ENCODE measurements at regions not wholly inside any gene's neighbourhood (a gene's known extent, or its start where the extent isn't known, plus 50 kb on each side); places are given as distances from the start of the nearest gene placed in this dataset.

- Mint-ChIP-seq H3K36me3 (no peaks in the 10 kb centered on the region), H3K4me3 (no peak overlapping the region), H3K27ac (no peak overlapping the region), H3K27me3 (peaks cover 0 to 5% (median 0%) of the 10 kb centered on the region in 5 donors), H3K4me1 (no peaks in the 10 kb centered on the region), H3K9me3 (peaks cover 0 to 2% (median 0%) of the 10 kb centered on the region in 9 donors)
- DNase-seq, result no peak
- no peak for ATAC-seq
- POLR2A ChIA-PET, result no interaction called here
These were observed 220.7 kb upstream of the RSPO3 start for GRCh38 chr6:126897758-126898157.

- Mint-ChIP-seq H3K4me3 (no peak overlapping the region), H3K36me3 (no peaks in the 10 kb centered on the region), H3K4me1 (no peaks in the 10 kb centered on the region), H3K9me3 (no peaks in the 10 kb centered on the region), H3K27me3 (no peaks in the 10 kb centered on the region), H3K27ac (no peak overlapping the region)
- no peak for DNase-seq
- POLR2A ChIA-PET, result no interaction called here
- ATAC-seq, result no peak
These were observed 214.3 kb upstream of the RSPO3 start for GRCh38 chr6:126904176-126904575.

- no peak for ATAC-seq
These were observed 212.6 kb upstream of the RSPO3 start for GRCh38 chr6:126905917-126906316.

GRCh38 chr6:126907312-126907711 is 211.2 kb upstream of the RSPO3 start:
- ATAC-seq, result no peak
- POLR2A ChIA-PET, result no interaction called here
- no peak overlapping the region for H3K4me3 Mint-ChIP-seq
- H3K27ac Mint-ChIP-seq, result no peak overlapping the region
- H3K4me1 Mint-ChIP-seq, result no peaks in the 10 kb centered on the region
- DNase-seq, result no peak
- peaks cover 0 to 2% (median 0%) of the 10 kb centered on the region in 9 donors for H3K9me3 Mint-ChIP-seq
- H3K36me3 Mint-ChIP-seq, result no peaks in the 10 kb centered on the region
- no peaks in the 10 kb centered on the region for H3K27me3 Mint-ChIP-seq

More at GRCh38 chr6:126905917-126906316, 212.6 kb upstream of the RSPO3 start:
- Mint-ChIP-seq H3K4me3 (no peak overlapping the region), H3K9me3 (no peaks in the 10 kb centered on the region), H3K36me3 (no peaks in the 10 kb centered on the region), H3K4me1 (no peaks in the 10 kb centered on the region), H3K27ac (no peak overlapping the region), H3K27me3 (no peaks in the 10 kb centered on the region)
- POLR2A ChIA-PET, result no interaction called here
- DNase-seq, result no peak

- Mint-ChIP-seq H3K4me3 (no peak overlapping the region), H3K4me1 (no peaks in the 10 kb centered on the region), H3K27ac (no peak overlapping the region), H3K36me3 (no peaks in the 10 kb centered on the region), H3K9me3 (peaks cover 0 to 2% (median 0%) of the 10 kb centered on the region in 9 donors), H3K27me3 (no peaks in the 10 kb centered on the region)
- ATAC-seq (no peak), DNase-seq (no peak)
- POLR2A ChIA-PET, result no interaction called here
These were observed 210.5 kb upstream of the RSPO3 start for GRCh38 chr6:126907996-126908395.

GRCh38 chr6:126909493-126909892 is 209.0 kb upstream of the RSPO3 start:
- Mint-ChIP-seq H3K4me1 (no peaks in the 10 kb centered on the region), H3K4me3 (no peak overlapping the region), H3K27ac (no peak overlapping the region), H3K27me3 (no peaks in the 10 kb centered on the region), H3K36me3 (no peaks in the 10 kb centered on the region), H3K9me3 (peaks cover 0 to 2% (median 0%) of the 10 kb centered on the region in 9 donors)
- ATAC-seq, result no peak
- POLR2A ChIA-PET, result no interaction called here
- DNase-seq, result no peak

- DNase-seq (no peak), ATAC-seq (no peak)
- H3K4me3 Mint-ChIP-seq, result no peak overlapping the region
- H3K27ac Mint-ChIP-seq, result no peak overlapping the region
- no peaks in the 10 kb centered on the region for H3K36me3 Mint-ChIP-seq
- peaks cover 0 to 2% (median 0%) of the 10 kb centered on the region in 9 donors for H3K9me3 Mint-ChIP-seq
- H3K27me3 Mint-ChIP-seq, result no peaks in the 10 kb centered on the region
- no peaks in the 10 kb centered on the region for H3K4me1 Mint-ChIP-seq
- POLR2A ChIA-PET, result no interaction called here
These were observed 204.8 kb upstream of the RSPO3 start for GRCh38 chr6:126913651-126914050.

- no peaks in the 10 kb centered on the region for H3K4me1 Mint-ChIP-seq
- H3K9me3 Mint-ChIP-seq, result peaks cover 0 to 2% (median 0%) of the 10 kb centered on the region in 9 donors
- H3K36me3 Mint-ChIP-seq, result no peaks in the 10 kb centered on the region
- H3K27me3 Mint-ChIP-seq, result no peaks in the 10 kb centered on the region
- H3K4me3 Mint-ChIP-seq, result no peak overlapping the region
- no peak for ATAC-seq
- POLR2A ChIA-PET, result no interaction called here
- no peak for DNase-seq
- H3K27ac Mint-ChIP-seq, result no peak overlapping the region
These were observed 204.3 kb upstream of the RSPO3 start for GRCh38 chr6:126914172-126914571.

- ATAC-seq, result no peak
- POLR2A ChIA-PET, result no interaction called here
These were observed 203.7 kb upstream of the RSPO3 start for GRCh38 chr6:126914801-126915200.

GRCh38 chr6:126919947-126920346 is 198.5 kb upstream of the RSPO3 start:
- H3K9me3 Mint-ChIP-seq, result no peaks in the 10 kb centered on the region
- no peak for ATAC-seq
- peaks cover 0 to 10% (median 1%) of the 10 kb centered on the region in 5 donors for H3K27me3 Mint-ChIP-seq
- DNase-seq, result no peak
- POLR2A ChIA-PET, result no interaction called here
- H3K36me3 Mint-ChIP-seq, result no peaks in the 10 kb centered on the region
- no peak overlapping the region for H3K4me3 Mint-ChIP-seq
- H3K27ac Mint-ChIP-seq, result no peak overlapping the region
- H3K4me1 Mint-ChIP-seq, result no peaks in the 10 kb centered on the region

More at GRCh38 chr6:126914801-126915200, 203.7 kb upstream of the RSPO3 start:
- no peak overlapping the region for H3K4me3 Mint-ChIP-seq
- H3K36me3 Mint-ChIP-seq, result no peaks in the 10 kb centered on the region
- no peak overlapping the region for H3K27ac Mint-ChIP-seq
- H3K9me3 Mint-ChIP-seq, result peaks cover 0 to 2% (median 0%) of the 10 kb centered on the region in 9 donors
- DNase-seq, result no peak
- no peaks in the 10 kb centered on the region for H3K4me1 Mint-ChIP-seq
- no peaks in the 10 kb centered on the region for H3K27me3 Mint-ChIP-seq

- Mint-ChIP-seq H3K4me3 (no peak overlapping the region), H3K36me3 (no peaks in the 10 kb centered on the region), H3K27me3 (peaks cover 0 to 10% (median 1%) of the 10 kb centered on the region in 5 donors), H3K27ac (no peak overlapping the region), H3K4me1 (no peaks in the 10 kb centered on the region), H3K9me3 (no peaks in the 10 kb centered on the region)
- ATAC-seq (no peak), DNase-seq (no peak)
- POLR2A ChIA-PET, result no interaction called here
These were observed 194.7 kb upstream of the RSPO3 start for GRCh38 chr6:126923807-126924206.

- Mint-ChIP-seq H3K27me3 (peaks cover 0 to 8% (median 0%) of the 10 kb centered on the region in 5 donors), H3K4me3 (no peak overlapping the region), H3K27ac (no peak overlapping the region), H3K36me3 (no peaks in the 10 kb centered on the region), H3K9me3 (no peaks in the 10 kb centered on the region), H3K4me1 (no peaks in the 10 kb centered on the region)
- no peak for DNase-seq
- POLR2A ChIA-PET, result no interaction called here
- ATAC-seq, result no peak
These were observed 191.5 kb upstream of the RSPO3 start for GRCh38 chr6:126926926-126927325.

GRCh38 chr6:126927841-126928240 is 190.6 kb upstream of the RSPO3 start:
- Mint-ChIP-seq H3K27ac (no peak overlapping the region), H3K36me3 (no peaks in the 10 kb centered on the region), H3K4me3 (no peak overlapping the region), H3K27me3 (peaks cover 0 to 5% (median 0%) of the 10 kb centered on the region in 5 donors), H3K9me3 (no peaks in the 10 kb centered on the region), H3K4me1 (no peaks in the 10 kb centered on the region)
- DNase-seq (no peak), ATAC-seq (no peak)
- POLR2A ChIA-PET, result no interaction called here

- POLR2A ChIA-PET, result no interaction called here
- Mint-ChIP-seq H3K27ac (no peak overlapping the region), H3K27me3 (peaks cover 0 to 2% (median 0%) of the 10 kb centered on the region in 5 donors), H3K4me3 (no peak overlapping the region), H3K36me3 (no peaks in the 10 kb centered on the region), H3K9me3 (peaks cover 0 to 3% (median 0%) of the 10 kb centered on the region in 9 donors), H3K4me1 (no peaks in the 10 kb centered on the region)
- ATAC-seq, result no peak
- no peak for DNase-seq
These were observed 181.0 kb upstream of the RSPO3 start for GRCh38 chr6:126937426-126937825.

Data from naive thymus-derived CD8-positive, alpha-beta T cell (primary cell).